ENCODE measurements at regions not wholly inside any gene's neighbourhood (a gene's known extent, or its start where the extent isn't known, plus 50 kb on each side); places are given as distances from the start of the nearest gene placed in this dataset.

DNA sequence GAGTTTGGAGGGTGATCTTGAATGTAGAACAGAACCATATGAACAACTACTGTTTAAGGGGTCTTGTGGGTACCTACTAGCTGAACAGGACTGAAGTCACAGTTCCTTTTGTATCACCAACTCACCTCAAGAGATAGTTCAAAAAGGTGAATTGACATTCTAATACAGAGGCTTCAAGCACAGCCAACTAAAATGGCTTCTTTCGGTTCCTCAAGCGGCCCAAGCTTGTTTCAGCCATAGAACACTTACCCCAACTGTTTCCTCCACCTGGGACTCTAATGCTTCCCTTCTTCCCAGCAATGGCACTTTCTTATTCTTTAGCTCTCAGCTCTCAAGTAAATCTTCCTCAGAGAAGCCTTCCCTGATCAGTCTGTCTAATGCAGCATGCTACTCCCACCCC, 277.5 kb upstream of the GK2 start:
- no peak for DNase-seq (ENCODE audit: low read depth)
- H3K4me3 ChIP-seq (ENCODE audit: control insufficient read depth, low read depth, low read length), result no peak overlapping the region
- TF ChIP-seq, protein P1, sequence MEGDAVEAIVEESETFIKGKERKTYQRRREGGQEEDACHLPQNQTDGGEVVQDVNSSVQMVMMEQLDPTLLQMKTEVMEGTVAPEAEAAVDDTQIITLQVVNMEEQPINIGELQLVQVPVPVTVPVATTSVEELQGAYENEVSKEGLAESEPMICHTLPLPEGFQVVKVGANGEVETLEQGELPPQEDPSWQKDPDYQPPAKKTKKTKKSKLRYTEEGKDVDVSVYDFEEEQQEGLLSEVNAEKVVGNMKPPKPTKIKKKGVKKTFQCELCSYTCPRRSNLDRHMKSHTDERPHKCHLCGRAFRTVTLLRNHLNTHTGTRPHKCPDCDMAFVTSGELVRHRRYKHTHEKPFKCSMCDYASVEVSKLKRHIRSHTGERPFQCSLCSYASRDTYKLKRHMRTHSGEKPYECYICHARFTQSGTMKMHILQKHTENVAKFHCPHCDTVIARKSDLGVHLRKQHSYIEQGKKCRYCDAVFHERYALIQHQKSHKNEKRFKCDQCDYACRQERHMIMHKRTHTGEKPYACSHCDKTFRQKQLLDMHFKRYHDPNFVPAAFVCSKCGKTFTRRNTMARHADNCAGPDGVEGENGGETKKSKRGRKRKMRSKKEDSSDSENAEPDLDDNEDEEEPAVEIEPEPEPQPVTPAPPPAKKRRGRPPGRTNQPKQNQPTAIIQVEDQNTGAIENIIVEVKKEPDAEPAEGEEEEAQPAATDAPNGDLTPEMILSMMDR (IDR thresholded peaks at IDR 0.05; ENCODE audit: control insufficient read depth, insufficient read depth, low read depth, low read length, missing control alignments), result no peak

DNA sequence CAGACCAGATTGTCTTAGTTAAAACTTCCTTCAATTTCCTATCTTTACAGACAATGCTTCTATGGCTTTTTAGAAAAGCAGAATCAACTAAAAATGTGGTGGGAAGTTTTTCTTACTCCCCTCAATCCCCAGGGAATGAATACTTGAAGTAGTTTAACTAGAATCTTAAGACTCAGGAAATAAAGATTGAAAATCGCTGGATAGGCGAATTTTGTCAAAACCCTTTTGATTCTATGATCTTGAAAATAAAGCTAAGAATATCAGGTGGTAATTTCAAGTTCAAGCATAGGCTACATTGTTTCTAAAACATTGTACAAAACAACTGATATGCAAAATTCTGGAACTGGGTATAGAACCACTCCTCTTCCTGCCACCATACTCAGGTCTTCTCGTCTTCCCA, 276.5 kb upstream of the GK2 start:
- TF ChIP-seq, protein P1 (IDR thresholded peaks at IDR 0.05; ENCODE audit: control insufficient read depth, insufficient read depth, low read depth, low read length, missing control alignments), result no peak
- DNase-seq (ENCODE audit: low read depth), result no peak
- no peak overlapping the region for H3K4me3 ChIP-seq (ENCODE audit: control insufficient read depth, low read depth, low read length)

DNA sequence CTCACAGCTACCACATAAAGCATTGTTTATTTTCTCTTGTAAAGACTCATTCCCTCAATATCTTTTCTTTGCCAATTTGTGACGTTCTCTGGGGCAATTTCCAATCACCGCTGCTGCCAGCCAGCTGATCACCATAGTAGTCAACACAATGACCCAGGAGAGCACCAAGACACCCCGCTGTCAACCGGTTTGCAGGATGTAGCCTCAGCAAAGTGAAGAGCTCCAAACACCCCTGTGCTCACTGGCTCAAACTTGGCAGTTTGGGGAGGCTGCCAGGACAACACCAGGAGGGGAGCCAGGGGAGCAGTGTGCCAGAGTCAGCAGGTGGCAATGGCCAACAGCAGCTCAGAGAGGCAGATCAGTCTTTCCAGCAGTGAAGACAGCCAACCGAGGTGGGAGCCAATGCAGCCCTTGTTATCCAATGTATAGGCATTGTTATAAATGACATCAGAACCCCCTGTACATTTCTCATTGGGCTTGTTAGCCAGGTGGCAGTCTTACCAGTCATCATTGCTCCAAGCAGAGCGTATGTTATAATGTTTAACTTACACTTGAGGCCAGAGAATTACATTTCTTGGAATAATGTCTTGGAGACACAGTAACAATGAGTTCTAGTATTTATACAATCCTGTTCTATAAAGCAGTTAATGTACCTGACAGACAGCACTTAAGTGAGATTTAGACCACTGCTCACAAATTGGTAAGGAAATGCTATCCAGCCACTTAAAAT, 274.9 kb upstream of the GK2 start:
- no peak for DNase-seq (ENCODE audit: low read depth)

DNA sequence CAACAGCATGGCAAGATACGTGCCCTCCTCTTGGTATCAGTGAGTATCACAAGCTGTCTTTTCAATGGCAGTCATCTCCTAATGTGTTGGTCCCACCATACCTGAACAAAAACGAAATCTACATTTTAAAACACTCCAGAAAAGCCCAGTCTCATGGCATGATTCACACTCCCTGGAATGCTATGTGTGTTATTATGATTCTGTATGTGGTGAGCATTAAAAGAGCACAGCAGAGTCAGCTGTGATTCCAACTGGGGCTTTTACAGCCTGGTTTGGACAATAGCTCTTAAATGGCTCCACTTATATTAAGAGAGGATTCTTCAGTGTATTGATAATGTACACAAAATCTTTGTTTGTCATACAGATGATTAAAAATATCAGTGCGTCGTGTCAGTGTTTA, 274.1 kb upstream of the GK2 start:
- H3K4me3 ChIP-seq (ENCODE audit: control insufficient read depth, low read depth, low read length), result no peak overlapping the region
- TF ChIP-seq, protein P1 (IDR thresholded peaks at IDR 0.05; ENCODE audit: control insufficient read depth, insufficient read depth, low read depth, low read length, missing control alignments), result no peak
- no peak for DNase-seq (ENCODE audit: low read depth)

More for the DNA sequence above, 274.9 kb upstream of the GK2 start:
- TF ChIP-seq, protein P1 (IDR thresholded peaks at IDR 0.05; ENCODE audit: control insufficient read depth, insufficient read depth, low read depth, low read length, missing control alignments), result no peak
- H3K4me3 ChIP-seq (ENCODE audit: control insufficient read depth, low read depth, low read length), result no peak overlapping the region

DNA sequence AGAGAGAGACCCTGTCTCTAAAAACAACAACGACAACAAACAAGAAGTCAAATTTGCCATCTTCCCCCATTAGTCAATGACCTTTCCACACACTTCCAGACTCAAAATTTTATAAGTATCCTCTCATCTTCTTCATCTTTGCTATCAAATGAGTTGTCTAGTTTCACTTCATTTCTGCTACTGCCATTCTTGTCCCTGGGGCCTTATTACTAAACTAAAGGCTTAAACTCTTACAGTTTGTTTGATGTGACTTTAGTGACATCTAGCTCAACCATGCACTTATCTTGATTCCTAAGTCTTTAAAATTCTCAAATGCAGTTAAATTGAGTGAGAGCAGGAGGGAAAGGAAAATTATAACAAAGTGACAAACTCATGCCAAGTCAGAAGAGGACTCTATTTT, 271.8 kb upstream of the GK2 start:
- no peak for DNase-seq (ENCODE audit: low read depth)
- no peak overlapping the region for H3K4me3 ChIP-seq (ENCODE audit: control insufficient read depth, low read depth, low read length)
- TF ChIP-seq, protein P1 (IDR thresholded peaks at IDR 0.05; ENCODE audit: control insufficient read depth, insufficient read depth, low read depth, low read length, missing control alignments), result no peak

DNA sequence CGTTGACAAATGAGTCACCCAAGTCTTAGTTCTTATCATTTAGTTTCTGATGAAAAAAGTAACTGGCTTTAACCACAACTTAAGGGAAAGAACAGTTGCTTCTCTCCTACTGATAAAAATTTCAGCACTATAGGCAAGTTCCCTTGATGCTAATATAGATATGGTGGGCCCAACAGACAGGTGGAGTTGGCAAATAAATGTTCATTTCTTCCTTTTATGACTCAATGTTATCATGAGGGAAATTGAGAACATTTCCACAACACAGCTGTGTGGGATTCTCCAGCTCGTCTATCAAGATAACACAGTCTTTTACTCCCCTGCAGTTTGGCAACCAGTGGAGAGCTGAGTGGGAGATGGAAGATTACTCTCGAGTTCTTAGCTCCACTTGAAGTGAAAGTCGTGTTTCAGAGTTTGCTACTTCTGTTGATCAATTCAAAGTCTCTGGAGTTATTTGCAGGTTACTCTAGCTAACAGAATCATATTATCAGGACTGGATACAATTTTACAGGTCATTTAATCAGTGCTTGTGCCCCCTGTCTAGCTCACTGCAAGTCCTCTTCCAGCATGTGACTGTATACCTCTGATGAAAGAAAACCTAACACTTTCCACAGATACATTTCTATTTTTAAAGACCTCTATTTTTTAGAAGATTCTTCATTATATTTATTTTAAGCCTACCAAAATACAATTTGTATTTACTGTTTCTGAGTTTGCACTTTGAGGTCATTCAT, 270.6 kb upstream of the GK2 start:
- no peak for DNase-seq (ENCODE audit: low read depth)
- TF ChIP-seq, protein P1 (IDR thresholded peaks at IDR 0.05; ENCODE audit: control insufficient read depth, insufficient read depth, low read depth, low read length, missing control alignments), result no peak
- H3K4me3 ChIP-seq (ENCODE audit: control insufficient read depth, low read depth, low read length), result no peak overlapping the region
